Cardiac fibroblast (primary cell): ENCODE measurements at regions not wholly inside any gene's neighbourhood (a gene's known extent, or its start where the extent isn't known, plus 50 kb on each side); places are given as distances from the start of the nearest gene placed in this dataset.

Source experiments
- DNase-seq, 2 donors: peaks; one replicate each; pipeline versions ENCODE4 v3.0.0 to v3.0.0-alpha.2; 2010; ENCODE audit warnings: low read depth in 2 of 2
- H3K4me3 ChIP-seq, 2 donors: replicated peaks in 1 of 2; 1 replicate in 1 of 2; 2 replicates in 1 of 2; pipeline ENCODE4 v1.5.1; 2011; ENCODE audit warnings: low read depth in 2 of 2, low read length in 2 of 2, mild to moderate bottlenecking in 2 of 2, moderate library complexity in 1 of 2
- CTCF ChIP-seq: IDR thresholded peaks from one replicate; pipeline ENCODE4 v1.5.1; 2011; ENCODE audit warnings: low read depth, mild to moderate bottlenecking, low read length, inconsistent platforms

DNA sequence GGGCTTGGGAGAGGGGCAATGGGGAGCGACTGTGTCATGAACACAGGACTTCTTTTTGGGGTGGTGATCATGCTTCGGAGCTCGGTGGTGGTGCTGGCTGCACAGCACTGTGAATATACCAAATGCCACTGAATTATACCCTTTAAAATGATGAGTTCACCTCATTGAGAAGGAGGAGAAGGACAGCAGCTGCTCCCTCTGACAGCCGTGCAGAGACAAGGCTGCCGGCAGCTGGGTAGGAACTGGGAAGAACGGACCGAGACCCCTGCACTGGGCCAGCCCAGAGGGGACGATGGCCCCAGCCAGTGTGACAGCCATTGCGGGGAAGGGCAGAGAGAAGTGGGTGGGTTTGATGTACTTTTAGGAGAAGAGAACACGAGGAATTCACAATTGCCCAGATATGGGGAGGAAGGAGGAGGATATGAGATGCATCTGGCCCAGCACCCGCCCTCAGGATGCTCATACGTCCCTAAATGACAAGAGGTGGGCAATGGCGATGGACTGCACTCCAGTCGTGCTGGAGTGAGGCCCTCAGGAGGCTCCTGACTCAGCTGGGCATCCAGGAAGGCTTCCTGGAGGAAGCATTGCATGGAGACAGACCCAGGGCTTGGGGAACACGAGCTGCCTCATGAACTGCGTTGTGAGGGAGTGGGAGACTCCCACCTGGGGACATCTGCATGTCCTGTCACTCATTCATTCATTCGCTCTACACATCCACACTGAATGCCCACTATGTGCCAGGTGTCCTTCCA lies 64.3 kb upstream of the C14orf180 start:
- no peak for DNase-seq
- no peak overlapping the region for H3K4me3 ChIP-seq
- no peak for TF ChIP-seq CTCF

DNA sequence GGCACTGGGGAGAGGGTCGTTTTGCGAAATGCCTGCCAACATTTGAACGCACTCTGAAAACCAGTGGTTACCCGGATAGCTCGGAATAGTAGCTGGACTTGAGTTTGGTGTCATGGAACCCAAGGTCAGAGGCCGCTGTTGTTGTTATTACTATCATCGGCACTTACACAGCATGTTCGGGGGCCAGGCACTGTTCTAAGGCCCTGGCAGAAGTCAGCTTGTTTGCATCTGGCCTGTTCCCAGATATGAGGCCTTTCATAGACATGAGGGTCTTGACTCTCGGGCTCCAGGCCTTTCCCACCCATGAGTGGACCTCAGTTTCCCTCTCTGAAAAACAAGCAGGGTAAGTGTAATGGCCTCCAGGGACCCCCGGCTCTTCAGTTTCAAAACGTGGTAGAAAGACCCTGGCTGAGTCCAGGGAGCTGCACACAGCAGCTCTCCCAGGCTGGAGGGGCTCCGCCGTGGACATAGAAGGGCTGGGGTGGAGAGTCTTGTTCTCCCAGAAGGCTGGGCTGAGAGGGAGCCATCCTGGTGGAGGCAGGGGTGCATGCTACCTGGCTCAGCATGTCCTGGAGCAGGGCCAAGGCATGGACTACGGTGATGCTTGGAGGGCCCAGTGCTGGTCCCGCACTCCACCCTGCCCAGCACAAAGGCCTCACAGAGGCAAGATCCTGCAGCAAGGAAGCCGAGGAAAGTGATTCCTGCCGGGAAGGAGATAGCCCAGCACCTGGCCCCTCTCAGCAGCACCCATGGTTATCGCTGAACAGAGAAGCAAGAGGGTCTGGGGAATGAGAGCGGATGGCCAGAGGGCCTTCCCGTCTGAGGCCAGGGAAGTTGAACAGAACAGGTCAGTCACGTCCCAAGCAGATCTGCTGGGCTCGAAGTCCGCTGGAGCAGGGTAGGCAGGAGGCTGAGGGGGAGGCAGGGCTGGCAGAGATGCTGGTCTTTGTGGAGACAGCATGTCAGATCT lies 63.5 kb upstream of the C14orf180 start:
- no peak for TF ChIP-seq CTCF

DNA sequence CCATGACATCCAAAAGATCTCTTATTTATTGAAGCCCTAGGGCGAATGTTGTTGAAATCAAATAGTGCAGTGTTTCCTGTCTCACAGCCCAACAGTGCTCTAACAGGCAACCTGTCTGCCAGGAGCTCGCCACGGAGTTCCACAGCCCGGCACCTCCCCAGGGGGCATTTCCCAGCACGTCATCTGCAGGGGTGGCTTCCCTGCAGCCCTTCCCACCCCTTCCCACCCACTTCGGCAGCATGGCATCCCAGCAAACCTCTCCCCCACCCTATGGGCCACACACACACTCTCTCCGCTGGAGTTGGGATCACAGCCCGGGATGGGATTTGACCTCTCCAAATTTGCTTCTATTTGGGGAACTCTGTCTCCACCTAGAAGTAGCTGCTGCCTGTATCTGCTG lies 62.7 kb upstream of the C14orf180 start:
- no peak for TF ChIP-seq CTCF
- H3K4me3 ChIP-seq, result no peak overlapping the region
- no peak for DNase-seq

More for the DNA sequence above, 63.5 kb upstream of the C14orf180 start:
- H3K4me3 ChIP-seq, result no peak overlapping the region
- DNase-seq, result no peak

GRCh38 chr14:104517426-104517825 lies 62.1 kb upstream of the C14orf180 start:
- TF ChIP-seq CTCF, result no peak
- no peak overlapping the region for H3K4me3 ChIP-seq
- DNase-seq, result no peak

GRCh38 chr14:104517867-104518266 lies 61.7 kb upstream of the C14orf180 start:
- DNase-seq, result no peak
- H3K4me3 ChIP-seq, result no peak overlapping the region
- no peak for TF ChIP-seq CTCF

- TF ChIP-seq CTCF, result no peak
- DNase-seq, result no peak
- H3K4me3 ChIP-seq, result no peak overlapping the region
These were observed 60.8 kb upstream of the C14orf180 start for GRCh38 chr14:104518659-104519350.
